ENCODE measurements at regions not wholly inside any gene's neighbourhood (a gene's known extent, or its start where the extent isn't known, plus 50 kb on each side); places are given as distances from the start of the nearest gene placed in this dataset.

- H3K4me2 ChIP-seq, result peak overlapping the region in 8 of 11 experiments; percentile 10 to 79 (median 61); a peak in 16 of 22 replicates
- no peak for TF ChIP-seq Cebpa-rat (IDR thresholded peaks at IDR 0.05)
- H3K4me3 ChIP-seq, result no peak overlapping the region
- no peaks in the 10 kb centered on the region for H3K36me3 ChIP-seq
- peaks cover 10 to 68% (median 40%) of the 10 kb centered on the region in 10 experiments for H3K4me1 ChIP-seq
- H3K9me3 ChIP-seq (replicated peaks in 1 of 11), result peaks cover 9 to 41% (median 24%) of the 10 kb centered on the region in 11 experiments; a peak in 20 of 22 replicates
- no peaks in the 10 kb centered on the region for H3K27me3 ChIP-seq
- H4K20me1 ChIP-seq, result no peaks in the 10 kb centered on the region
- peak overlapping the region in 3 of 11 experiments; percentile 22 to 60 (median 39); a peak in 3 of 22 replicates for H3K9ac ChIP-seq
- H3K27ac ChIP-seq, result peak overlapping the region in 7 of 11 experiments; percentile 38 to 79 (median 66); a peak in 12 of 22 replicates
These were observed 210.0 kb upstream of the PROK2 start for GRCh38 chr3:71994906-71995305.

GRCh38 chr3:71994203-71994602 is 209.3 kb upstream of the PROK2 start:
- Histone ChIP-seq H4K20me1 (no peaks in the 10 kb centered on the region), H3K9ac (peak overlapping the region in 3 of 11 experiments; percentile 22 to 60 (median 39); a peak in 4 of 22 replicates), H3K36me3 (no peaks in the 10 kb centered on the region), H3K4me1 (peaks cover 15 to 75% (median 47%) of the 10 kb centered on the region in 10 experiments), H3K27ac (peak overlapping the region in 8 of 11 experiments; percentile 21 to 79 (median 63); a peak in 13 of 22 replicates), H3K4me2 (peak overlapping the region in 9 of 11 experiments; percentile 10 to 79 (median 60); a peak in 16 of 22 replicates), H3K27me3 (no peaks in the 10 kb centered on the region), H3K9me3 (replicated peaks in 1 of 11) (peaks cover 9 to 42% (median 24%) of the 10 kb centered on the region in 11 experiments; a peak in 20 of 22 replicates), H3K4me3 (no peak overlapping the region)
- TF ChIP-seq Cebpa-rat (IDR thresholded peaks at IDR 0.05), result no peak

GRCh38 chr3:71991681-71992080 is 206.7 kb upstream of the PROK2 start:
- Histone ChIP-seq H3K36me3 (no peaks in the 10 kb centered on the region), H3K4me3 (no peak overlapping the region), H3K9ac (no peak overlapping the region), H4K20me1 (no peaks in the 10 kb centered on the region), H3K27ac (peak overlapping the region in 1 of 11 experiments; percentile 30; a peak in 1 of 22 replicates), H3K4me2 (0 out of 22 replicates have a peak overlapping the region, but pooled peaks of 1 of the 11 experiments have one; percentile 31), H3K27me3 (peaks cover 0 to under 1% (median 0%) of the 10 kb centered on the region in 11 experiments; a peak in 1 of 22 replicates), H3K9me3 (replicated peaks in 1 of 11) (peaks cover 9 to 42% (median 24%) of the 10 kb centered on the region in 11 experiments; a peak in 20 of 22 replicates), H3K4me1 (peaks cover 31 to 92% (median 62%) of the 10 kb centered on the region in 10 experiments)
- TF ChIP-seq Cebpa-rat (IDR thresholded peaks at IDR 0.05), result no peak

GRCh38 chr3:71991046-71991445 is 206.1 kb upstream of the PROK2 start:
- Histone ChIP-seq H4K20me1 (no peaks in the 10 kb centered on the region), H3K27me3 (peaks cover 0 to 5% (median 0%) of the 10 kb centered on the region in 11 experiments; a peak in 1 of 22 replicates), H3K4me2 (peak overlapping the region in 5 of 11 experiments; percentile 2 to 31 (median 11); a peak in 8 of 22 replicates), H3K9me3 (replicated peaks in 1 of 11) (peaks cover 9 to 42% (median 24%) of the 10 kb centered on the region in 11 experiments; a peak in 20 of 22 replicates), H3K4me3 (no peak overlapping the region), H3K9ac (no peak overlapping the region), H3K36me3 (no peaks in the 10 kb centered on the region), H3K27ac (peak overlapping the region in 6 of 11 experiments; percentile 5 to 39 (median 23); a peak in 5 of 22 replicates), H3K4me1 (peaks cover 37 to 92% (median 65%) of the 10 kb centered on the region in 10 experiments)
- no peak for TF ChIP-seq Cebpa-rat (IDR thresholded peaks at IDR 0.05)

- peaks cover 0 to 5% (median 0%) of the 10 kb centered on the region in 11 experiments; a peak in 1 of 22 replicates for H3K27me3 ChIP-seq
- peak overlapping the region in 6 of 11 experiments; percentile 5 to 39 (median 23); a peak in 5 of 22 replicates for H3K27ac ChIP-seq
- no peak for TF ChIP-seq Cebpa-rat (IDR thresholded peaks at IDR 0.05)
- H3K4me3 ChIP-seq, result no peak overlapping the region
- H3K36me3 ChIP-seq, result no peaks in the 10 kb centered on the region
- H3K9ac ChIP-seq, result no peak overlapping the region
- peaks cover 42 to 95% (median 70%) of the 10 kb centered on the region in 10 experiments for H3K4me1 ChIP-seq
- H3K9me3 ChIP-seq (replicated peaks in 1 of 11), result peaks cover 9 to 42% (median 24%) of the 10 kb centered on the region in 11 experiments; a peak in 20 of 22 replicates
- no peaks in the 10 kb centered on the region for H4K20me1 ChIP-seq
- peak overlapping the region in 5 of 11 experiments; percentile 2 to 31 (median 11); a peak in 6 of 22 replicates for H3K4me2 ChIP-seq
These were observed 205.6 kb upstream of the PROK2 start for GRCh38 chr3:71990545-71990944.

GRCh38 chr3:71989165-71989564 is 204.2 kb upstream of the PROK2 start:
- no peak for TF ChIP-seq Cebpa-rat (IDR thresholded peaks at IDR 0.05)
- Histone ChIP-seq H4K20me1 (no peaks in the 10 kb centered on the region), H3K4me1 (peaks cover 55 to 95% (median 72%) of the 10 kb centered on the region in 10 experiments), H3K9ac (peak overlapping the region in 4 of 11 experiments; percentile 73 to 79 (median 77); a peak in 4 of 22 replicates), H3K36me3 (no peaks in the 10 kb centered on the region), H3K4me2 (peak overlapping the region; percentile 3 to 90 (median 82); a peak in 21 of 22 replicates), H3K27ac (peak overlapping the region in 9 of 11 experiments; percentile 80 to 94 (median 89); a peak in 17 of 22 replicates), H3K4me3 (no peak overlapping the region), H3K27me3 (peaks cover 0 to 5% (median 0%) of the 10 kb centered on the region in 11 experiments; a peak in 1 of 22 replicates), H3K9me3 (replicated peaks in 1 of 11) (peaks cover 9 to 37% (median 24%) of the 10 kb centered on the region in 11 experiments; a peak in 20 of 22 replicates)

GRCh38 chr3:71987828-71988227 is 202.9 kb upstream of the PROK2 start:
- Histone ChIP-seq H3K27me3 (peaks cover 0 to 5% (median 0%) of the 10 kb centered on the region in 11 experiments; a peak in 1 of 22 replicates), H3K27ac (peak overlapping the region in 10 of 11 experiments; percentile 50 to 94 (median 88); a peak in 20 of 22 replicates), H3K9ac (peak overlapping the region in 9 of 11 experiments; percentile 63 to 79 (median 74); a peak in 18 of 22 replicates), H3K36me3 (no peaks in the 10 kb centered on the region), H3K4me3 (peak overlapping the region in 5 of 10 experiments; percentile 15 to 37 (median 25); a peak in 7 of 20 replicates), H3K4me1 (peaks cover 55 to 95% (median 72%) of the 10 kb centered on the region in 10 experiments), H3K4me2 (peak overlapping the region; percentile 54 to 90 (median 82)), H3K9me3 (replicated peaks in 1 of 11) (peaks cover 9 to 27% (median 20%) of the 10 kb centered on the region in 11 experiments; a peak in 20 of 22 replicates), H4K20me1 (no peaks in the 10 kb centered on the region)
- TF ChIP-seq Cebpa-rat (IDR thresholded peaks at IDR 0.05), result peak in 8 of 11 experiments; percentile 66 to 86 (median 76); a peak in 13 of 22 replicates

- peak overlapping the region in 4 of 10 experiments; percentile 1 to 37 (median 21); a peak in 6 of 20 replicates for H3K4me3 ChIP-seq
- H3K36me3 ChIP-seq, result no peaks in the 10 kb centered on the region
- H3K27ac ChIP-seq, result peak overlapping the region in 10 of 11 experiments; percentile 50 to 94 (median 88); a peak in 20 of 22 replicates
- no peak for TF ChIP-seq Cebpa-rat (IDR thresholded peaks at IDR 0.05)
- H4K20me1 ChIP-seq, result no peaks in the 10 kb centered on the region
- peaks cover 0 to 5% (median 0%) of the 10 kb centered on the region in 11 experiments; a peak in 1 of 22 replicates for H3K27me3 ChIP-seq
- H3K9ac ChIP-seq, result peak overlapping the region in 9 of 11 experiments; percentile 63 to 79 (median 72); a peak in 17 of 22 replicates
- peaks cover 9 to 24% (median 20%) of the 10 kb centered on the region in 11 experiments; a peak in 20 of 22 replicates for H3K9me3 ChIP-seq (replicated peaks in 1 of 11)
- peaks cover 62 to 97% (median 77%) of the 10 kb centered on the region in 10 experiments for H3K4me1 ChIP-seq
- H3K4me2 ChIP-seq, result peak overlapping the region; percentile 54 to 90 (median 82)
These were observed 202.3 kb upstream of the PROK2 start for GRCh38 chr3:71987089-71987735.

Data from BLaER1 treated with 17β-estradiol and CSF1 and Interleukin-3, amounts not matched to agents 10 nM and 100 nM (cell line).